Esophagus squamous epithelium (tissue), 4 donors: ENCODE measurements at regions not wholly inside any gene's neighbourhood (a gene's known extent, or its start where the extent isn't known, plus 50 kb on each side); places are given as distances from the start of the nearest gene placed in this dataset.

ENCODE experiments used
- CTCF ChIP-seq, 6 experiments: fragments of 450-650 bp in 4 of 6; fragments of 200-600 bp in 2 of 6; sonication (generic) in 2 of 6; IDR thresholded peaks; one replicate each; pipeline ENCODE4 v1.5.1; 2016 to 2019; ENCODE audit warnings: antibody characterized with exemption in 6 of 6, mild to moderate bottlenecking in 4 of 6, moderate library complexity in 4 of 6
- POLR2A ChIP-seq, 4 donors: fragments of 450-650 bp; IDR thresholded peaks; one replicate each; pipeline ENCODE4 v1.6.1; 2017; ENCODE audit warnings: antibody characterized with exemption in 4 of 4, mild to moderate bottlenecking in 4 of 4, moderate library complexity in 3 of 4

- TF ChIP-seq CTCF (IDR thresholded peaks at IDR 0.05), result no peak
- no peak for TF ChIP-seq POLR2A (IDR thresholded peaks at IDR 0.05)
Observed at GRCh38 chr3:192057261-192057660, 596.3 kb downstream of the PYDC2 start.
